Gastrocnemius medialis (tissue), 4 donors: ENCODE measurements at regions not wholly inside any gene's neighbourhood (a gene's known extent, or its start where the extent isn't known, plus 50 kb on each side); places are given as distances from the start of the nearest gene placed in this dataset.

ENCODE experiments used
- ATAC-seq, 2 donors: fragments of 150-250 bp; one replicate each; pipeline ENCODE4 v1.9.1; 2016
- DNase-seq, 2 donors: peaks; one replicate each; pipeline ENCODE4 v3.0.0-alpha.2; 2019
- H3K27ac ChIP-seq, 4 donors: fragments of 200-600 bp; sonication (generic); 1 replicate in 1 of 4; 2 replicates in 3 of 4; pipeline ENCODE4 v1.5.1; 2016 to 2018; ENCODE audit warnings: mild to moderate bottlenecking in 2 of 4, moderate library complexity in 1 of 4
- H3K27me3 ChIP-seq, 3 donors: fragments of 200-600 bp; sonication (generic) in 2 of 3; 1 replicate in 1 of 3; 2 replicates in 2 of 3; pipeline versions ENCODE4 v1.5.1 to v1.6.0; 2016 to 2019; ENCODE audit warnings: mild to moderate bottlenecking in 1 of 3, moderate library complexity in 1 of 3
- H3K36me3 ChIP-seq, 2 donors: fragments of 200-600 bp; sonication (generic) in 1 of 2; one replicate each; pipeline ENCODE4 v1.5.1; 2017 to 2018
- H3K4me1 ChIP-seq, 2 donors: fragments of 200-600 bp; sonication (generic) in 1 of 2; one replicate each; pipeline ENCODE4 v1.5.1; 2016 to 2017; ENCODE audit warnings: mild to moderate bottlenecking in 2 of 2
- H3K4me3 ChIP-seq, 4 donors: fragments of 200-600 bp; sonication (generic) in 3 of 4; 1 replicate in 1 of 4; 2 replicates in 3 of 4; pipeline ENCODE4 v1.5.1; 2016 to 2019; ENCODE audit warnings: mild to moderate bottlenecking in 2 of 4
- H3K9me3 ChIP-seq, 3 donors: fragments of 200-600 bp; sonication (generic) in 2 of 3; 1 replicate in 1 of 3; 2 replicates in 2 of 3; pipeline ENCODE4 v1.5.1; 2016 to 2019
- CTCF ChIP-seq, 5 experiments: fragments of 450-650 bp in 3 of 5; fragments of 200-600 bp in 2 of 5; sonication (generic) in 2 of 5; IDR thresholded peaks in 4 of 5; conservative IDR thresholded peaks in 1 of 5; 1 replicate in 4 of 5; 2 replicates in 1 of 5; pipeline ENCODE4 v1.5.1; 2016 to 2019; ENCODE audit warnings: antibody characterized with exemption in 5 of 5, mild to moderate bottlenecking in 3 of 5, moderate library complexity in 3 of 5
- POLR2A ChIP-seq, 2 donors: fragments of 450-650 bp; IDR thresholded peaks; one replicate each; pipeline ENCODE4 v1.6.1; 2017; ENCODE audit warnings: antibody characterized with exemption in 2 of 2, mild to moderate bottlenecking in 2 of 2, moderate library complexity in 2 of 2
- in situ Hi-C, 4 donors: fragments of 200-750 bp; cut with MboI; loops; one replicate each; pipeline versions ENCODE4 v1.15.0 to v1.8.0; 2017; ENCODE audit warnings: low sequenced_read_pairs in 4 of 4
- intact Hi-C: fragments of 100-400 bp; cut with DNase I; formaldehyde crosslinking; loops from one replicate; pipeline ENCODE4 v1.15.1; 2023; ENCODE audit warnings: low total_unique reads

GRCh38 chr6:133595111-133595761 lies 293.7 kb upstream of the TCF21 start:
- in situ Hi-C loops (loop anchor here in 1 of 4 donors (25.0 kb wide), 1 partner anchor 492 kb away; no protein-coding TSS in a partner anchor), intact Hi-C loops (no loop called here)
- Histone ChIP-seq H3K36me3 (no peaks in the 10 kb centered on the region), H3K4me3 (no peak overlapping the region), H3K9me3 (no peaks in the 10 kb centered on the region), H3K27ac (no peak overlapping the region), H3K27me3 (no peaks in the 10 kb centered on the region), H3K4me1 (no peaks in the 10 kb centered on the region)
- no peak for ATAC-seq
- DNase-seq = no peak
- TF ChIP-seq POLR2A (IDR thresholded peaks at IDR 0.05) (no peak), CTCF (IDR thresholded peaks at IDR 0.05 in 4 of 5, conservative IDR thresholded peaks at IDR 0.05 in 1 of 5) (no peak)

GRCh38 chr6:133606852-133607251 lies 282.1 kb upstream of the TCF21 start:
- Histone ChIP-seq H3K4me3 (no peak overlapping the region), H3K36me3 (no peaks in the 10 kb centered on the region), H3K4me1 (no peaks in the 10 kb centered on the region), H3K27me3 (no peaks in the 10 kb centered on the region), H3K9me3 (no peaks in the 10 kb centered on the region), H3K27ac (no peak overlapping the region)
- ATAC-seq (no peak), DNase-seq (no peak)
- in situ Hi-C loops (no loop called here), intact Hi-C loops (no loop called here)
- TF ChIP-seq POLR2A (IDR thresholded peaks at IDR 0.05) (no peak), CTCF (IDR thresholded peaks at IDR 0.05 in 4 of 5, conservative IDR thresholded peaks at IDR 0.05 in 1 of 5) (no peak)

- intact Hi-C loops = no loop called here
- no peak for TF ChIP-seq POLR2A (IDR thresholded peaks at IDR 0.05)
- no peak for TF ChIP-seq CTCF (IDR thresholded peaks at IDR 0.05 in 4 of 5, conservative IDR thresholded peaks at IDR 0.05 in 1 of 5)
- H3K4me1 ChIP-seq = no peaks in the 10 kb centered on the region
- no peaks in the 10 kb centered on the region for H3K27me3 ChIP-seq
- no peaks in the 10 kb centered on the region for H3K9me3 ChIP-seq
- DNase-seq = no peak
- H3K36me3 ChIP-seq = no peaks in the 10 kb centered on the region
- no peak overlapping the region for H3K27ac ChIP-seq
- H3K4me3 ChIP-seq = no peak overlapping the region
- in situ Hi-C loops = no loop called here
- no peak for ATAC-seq
Observed at GRCh38 chr6:133608620-133609019, 280.3 kb upstream of the TCF21 start.

GRCh38 chr6:133609415-133610226 lies 279.3 kb upstream of the TCF21 start:
- no peak overlapping the region for H3K4me3 ChIP-seq
- H3K4me1 ChIP-seq = no peaks in the 10 kb centered on the region
- no peak for TF ChIP-seq CTCF (IDR thresholded peaks at IDR 0.05 in 4 of 5, conservative IDR thresholded peaks at IDR 0.05 in 1 of 5)
- TF ChIP-seq POLR2A (IDR thresholded peaks at IDR 0.05) = no peak
- no peaks in the 10 kb centered on the region for H3K9me3 ChIP-seq
- H3K36me3 ChIP-seq = no peaks in the 10 kb centered on the region
- no peak for DNase-seq
- no peak overlapping the region for H3K27ac ChIP-seq
- no peak for ATAC-seq
- intact Hi-C loops (no loop called here), in situ Hi-C loops (no loop called here)
- H3K27me3 ChIP-seq = no peaks in the 10 kb centered on the region
